ENCODE measurements at regions not wholly inside any gene's neighbourhood (a gene's known extent, or its start where the extent isn't known, plus 50 kb on each side); places are given as distances from the start of the nearest gene placed in this dataset.
A peak's percentile ranks its signal among the peaks of the same experiment; 100 is the strongest.

DNA sequence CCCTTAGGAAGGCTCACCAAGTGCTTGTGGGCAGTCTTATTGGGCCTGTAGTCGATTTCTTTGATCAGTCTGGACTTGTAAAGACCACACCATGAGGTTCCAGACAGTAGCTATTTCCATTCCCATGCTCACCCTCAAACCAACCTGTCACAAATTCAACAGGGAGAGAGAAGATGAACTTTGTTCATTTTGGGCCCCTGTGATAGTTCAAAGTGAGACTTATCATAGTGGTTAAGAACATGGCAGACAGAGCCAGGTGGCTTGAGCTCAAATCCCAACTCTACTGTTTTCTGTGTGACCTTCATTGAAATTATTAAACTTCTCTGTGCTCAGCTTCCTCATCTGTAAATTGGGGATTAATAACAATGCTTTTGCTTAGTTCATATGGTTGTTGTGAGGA lies 53.9 kb upstream of the CTLA4 start:
- Histone ChIP-seq H2AFZ (ENCODE audit: low read length, unreplicated experiment) (peak overlapping the region; percentile 45), H3K4me3 (ENCODE audit: low read depth, low read length) (no peak overlapping the region), H3K79me2 (ENCODE audit: control insufficient read depth, insufficient read depth, low read length, unreplicated experiment) (no peaks in the 10 kb centered on the region), H3K27ac (ENCODE audit: low read depth, low read length) (no peak overlapping the region), H3K36me3 (ENCODE audit: insufficient read depth, low read length) (no peaks in the 10 kb centered on the region), H3K4me1 (ENCODE audit: control insufficient read depth, insufficient read depth, low read length, unreplicated experiment) (peaks cover 40% of the 10 kb centered on the region), H3K27me3 (ENCODE audit: insufficient read depth, low read length) (no peaks in the 10 kb centered on the region)

DNA sequence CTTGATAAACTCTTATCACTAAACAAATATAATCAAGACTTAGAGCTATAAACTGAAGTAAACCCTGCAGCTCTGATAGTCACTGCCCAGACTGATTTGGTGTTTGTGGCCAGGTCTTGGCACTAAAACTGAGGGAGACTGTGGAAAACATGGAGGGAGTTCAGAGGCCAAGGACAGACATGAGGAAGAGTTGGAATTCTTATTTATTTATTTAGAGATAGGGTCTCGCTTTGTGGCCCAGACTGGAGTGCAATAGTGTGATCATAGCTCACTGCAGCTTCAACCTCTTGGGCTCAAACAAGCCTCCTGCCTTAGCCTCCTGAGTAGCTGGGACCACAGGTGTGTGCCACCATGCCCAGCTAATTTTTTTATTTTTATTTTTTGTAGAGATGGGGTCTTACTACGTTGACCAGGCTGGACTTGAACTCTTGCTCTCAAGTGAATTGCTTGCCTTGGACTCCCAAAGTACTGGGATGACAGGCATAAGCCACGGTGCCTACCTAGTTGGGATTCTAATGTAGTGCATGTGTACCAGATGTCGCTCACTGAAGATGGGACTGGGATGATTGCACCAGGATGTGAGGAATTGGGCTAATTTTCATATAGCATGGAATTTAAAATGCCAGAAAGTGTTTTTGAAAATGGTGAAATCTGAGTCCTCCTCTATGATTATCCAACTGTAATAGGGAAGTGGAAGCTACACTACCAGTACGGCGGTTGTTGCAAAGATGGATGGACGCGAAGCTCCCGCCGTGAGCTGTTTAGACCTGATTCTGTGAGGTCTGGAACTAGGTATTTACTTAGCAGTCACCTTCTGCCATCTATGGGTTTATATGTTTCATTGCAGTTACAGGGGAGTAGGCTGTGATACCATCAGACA lies 52.7 kb upstream of the CTLA4 start:
- H2AFZ ChIP-seq (ENCODE audit: low read length, unreplicated experiment): peak overlapping the region; percentile 55
- peaks cover 28% of the 10 kb centered on the region for H3K4me1 ChIP-seq (ENCODE audit: control insufficient read depth, insufficient read depth, low read length, unreplicated experiment)
- H3K4me3 ChIP-seq (ENCODE audit: low read depth, low read length): no peak overlapping the region
- no peaks in the 10 kb centered on the region for H3K36me3 ChIP-seq (ENCODE audit: insufficient read depth, low read length)
- H3K27ac ChIP-seq (ENCODE audit: low read depth, low read length): no peak overlapping the region
- H3K79me2 ChIP-seq (ENCODE audit: control insufficient read depth, insufficient read depth, low read length, unreplicated experiment): no peaks in the 10 kb centered on the region
- H3K27me3 ChIP-seq (ENCODE audit: insufficient read depth, low read length): no peaks in the 10 kb centered on the region

DNA sequence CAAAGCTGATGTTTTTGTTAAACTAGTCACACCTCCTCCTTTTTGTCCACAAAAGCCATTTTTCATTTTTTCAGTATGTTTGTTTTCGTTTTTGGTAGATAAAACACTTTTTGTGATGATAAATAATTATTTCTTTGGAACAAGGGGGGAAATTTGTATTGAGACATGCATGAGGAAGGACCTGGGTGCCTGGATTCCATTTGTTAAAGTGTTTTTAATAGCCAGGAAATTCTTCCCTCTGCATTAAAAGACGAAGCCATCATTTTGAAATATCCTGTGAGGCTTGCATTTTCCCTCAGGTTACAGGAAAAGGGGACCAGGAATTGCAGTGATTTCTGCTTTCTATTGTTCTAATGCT lies 52.1 kb upstream of the CTLA4 start:
- Histone ChIP-seq H3K4me1 (ENCODE audit: control insufficient read depth, insufficient read depth, low read length, unreplicated experiment) (peaks cover 22% of the 10 kb centered on the region), H3K4me3 (ENCODE audit: low read depth, low read length) (no peak overlapping the region), H3K79me2 (ENCODE audit: control insufficient read depth, insufficient read depth, low read length, unreplicated experiment) (no peaks in the 10 kb centered on the region), H3K27me3 (ENCODE audit: insufficient read depth, low read length) (no peaks in the 10 kb centered on the region), H3K36me3 (ENCODE audit: insufficient read depth, low read length) (no peaks in the 10 kb centered on the region), H3K27ac (ENCODE audit: low read depth, low read length) (no peak overlapping the region), H2AFZ (ENCODE audit: low read length, unreplicated experiment) (no peak overlapping the region)

DNA sequence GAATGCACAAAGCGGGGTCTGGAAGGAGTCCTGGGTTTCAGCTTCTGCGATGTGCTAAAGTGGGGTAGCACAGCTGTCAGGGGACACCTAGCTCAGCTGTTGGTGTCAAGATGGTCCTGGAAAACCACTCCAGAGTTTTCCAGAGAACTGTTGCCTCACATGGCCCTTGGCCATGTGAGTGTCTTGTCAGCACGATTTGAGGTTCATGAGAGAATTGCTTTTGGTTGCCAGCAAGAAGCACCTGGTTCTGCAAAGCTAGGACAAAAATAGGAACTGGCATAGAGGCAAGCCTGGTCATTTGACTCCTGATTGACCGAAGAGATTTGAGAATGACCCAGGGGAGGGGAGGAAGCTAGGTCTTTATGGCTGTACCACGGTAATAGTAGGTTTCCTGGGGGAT lies 50.4 kb upstream of the CTLA4 start:
- H3K4me1 ChIP-seq (ENCODE audit: control insufficient read depth, insufficient read depth, low read length, unreplicated experiment): peaks cover 8% of the 10 kb centered on the region
- no peaks in the 10 kb centered on the region for H3K79me2 ChIP-seq (ENCODE audit: control insufficient read depth, insufficient read depth, low read length, unreplicated experiment)
- H3K4me3 ChIP-seq (ENCODE audit: low read depth, low read length): no peak overlapping the region
- H3K27ac ChIP-seq (ENCODE audit: low read depth, low read length): no peak overlapping the region
- H2AFZ ChIP-seq (ENCODE audit: low read length, unreplicated experiment): no peak overlapping the region
- H3K27me3 ChIP-seq (ENCODE audit: insufficient read depth, low read length): no peaks in the 10 kb centered on the region
- H3K36me3 ChIP-seq (ENCODE audit: insufficient read depth, low read length): no peaks in the 10 kb centered on the region

Data from ACC112 (cell line).